Stomach (tissue), 4 donors: ENCODE measurements at regions not wholly inside any gene's neighbourhood (a gene's known extent, or its start where the extent isn't known, plus 50 kb on each side); places are given as distances from the start of the nearest gene placed in this dataset.

Experiments
- EP300 ChIP-seq: sonication (generic); formaldehyde crosslinking; IDR thresholded peaks from one replicate; pipeline ENCODE4 v1.6.1; 2017; ENCODE audit warnings: antibody characterized with exemption
- TF ChIP-seq, protein P1 (sequence below), 7 experiments: fragments of 450-650 bp in 4 of 7; fragments of 200-600 bp in 3 of 7; sonication (generic) in 3 of 7; IDR thresholded peaks; one replicate each; pipeline ENCODE4 v1.5.1; 2016 to 2019; ENCODE audit warnings: antibody characterized with exemption in 7 of 7, control low read depth in 2 of 7, mild to moderate bottlenecking in 1 of 7

DNA sequence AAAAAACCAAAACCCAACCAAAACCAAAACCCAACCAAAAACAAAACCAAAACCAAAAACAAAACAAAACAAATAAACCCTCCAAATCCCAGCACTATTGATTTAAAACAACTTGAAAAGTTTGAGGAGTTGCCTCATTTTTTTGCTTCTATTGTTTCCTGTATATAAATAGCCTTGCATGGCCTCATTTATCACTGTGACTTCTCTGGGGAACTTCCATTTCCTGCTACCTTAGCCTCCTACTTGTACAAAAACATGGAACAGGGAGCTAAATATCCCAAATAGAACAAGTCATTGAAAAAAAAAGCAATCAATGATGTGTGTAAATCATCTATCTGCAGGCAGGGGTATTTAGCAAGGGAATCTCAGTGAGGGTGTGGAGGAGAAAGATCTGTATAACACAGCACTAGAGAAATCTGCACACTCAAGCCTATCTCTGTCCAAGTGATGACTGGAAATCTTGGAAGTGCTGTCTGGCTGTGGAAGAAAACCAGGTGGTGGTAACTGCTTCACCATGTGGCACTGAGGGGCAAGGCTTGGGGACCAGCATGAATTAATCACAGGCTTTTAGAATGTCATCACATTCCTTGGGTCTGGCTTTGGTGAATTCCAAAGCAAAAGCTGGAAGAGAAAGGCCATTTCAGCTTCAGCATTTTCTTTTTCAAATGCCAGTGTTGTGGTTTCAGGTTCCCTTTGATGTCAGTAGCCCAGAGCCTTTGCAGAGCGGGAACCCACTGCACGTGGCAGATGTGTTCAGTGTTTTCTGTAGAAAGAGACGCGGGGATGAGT is 349.5 kb upstream of the ZNF32 start:
- TF ChIP-seq, protein P1, sequence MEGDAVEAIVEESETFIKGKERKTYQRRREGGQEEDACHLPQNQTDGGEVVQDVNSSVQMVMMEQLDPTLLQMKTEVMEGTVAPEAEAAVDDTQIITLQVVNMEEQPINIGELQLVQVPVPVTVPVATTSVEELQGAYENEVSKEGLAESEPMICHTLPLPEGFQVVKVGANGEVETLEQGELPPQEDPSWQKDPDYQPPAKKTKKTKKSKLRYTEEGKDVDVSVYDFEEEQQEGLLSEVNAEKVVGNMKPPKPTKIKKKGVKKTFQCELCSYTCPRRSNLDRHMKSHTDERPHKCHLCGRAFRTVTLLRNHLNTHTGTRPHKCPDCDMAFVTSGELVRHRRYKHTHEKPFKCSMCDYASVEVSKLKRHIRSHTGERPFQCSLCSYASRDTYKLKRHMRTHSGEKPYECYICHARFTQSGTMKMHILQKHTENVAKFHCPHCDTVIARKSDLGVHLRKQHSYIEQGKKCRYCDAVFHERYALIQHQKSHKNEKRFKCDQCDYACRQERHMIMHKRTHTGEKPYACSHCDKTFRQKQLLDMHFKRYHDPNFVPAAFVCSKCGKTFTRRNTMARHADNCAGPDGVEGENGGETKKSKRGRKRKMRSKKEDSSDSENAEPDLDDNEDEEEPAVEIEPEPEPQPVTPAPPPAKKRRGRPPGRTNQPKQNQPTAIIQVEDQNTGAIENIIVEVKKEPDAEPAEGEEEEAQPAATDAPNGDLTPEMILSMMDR (IDR thresholded peaks at IDR 0.05): no peak
- TF ChIP-seq EP300: no peak
